ENCODE measurements at regions not wholly inside any gene's neighbourhood (a gene's known extent, or its start where the extent isn't known, plus 50 kb on each side); places are given as distances from the start of the nearest gene placed in this dataset.
"Not testable (repeated sequence)": the region's sequence is repeated elsewhere in the genome, so short reads cannot be mapped to it uniquely, and the experiment has no call there.

GRCh38 chr9:27829621-27830020, 256.3 kb upstream of the C9orf72 start:
- Histone ChIP-seq H3F3A (ENCODE audit: low read depth) (no peaks in the 10 kb centered on the region), H2AFZ (replicated peaks) (no peak overlapping the region)
- no peak for TF ChIP-seq CTCF (IDR thresholded peaks at IDR 0.05)

GRCh38 chr9:27832108-27832507, 258.8 kb upstream of the C9orf72 start:
- H3K27me3 Mint-ChIP-seq (ENCODE audit: insufficient read depth, low read depth) = peaks cover 21% of the 10 kb centered on the region
- DNase-seq (ENCODE audit: low spot score); H3K4me1 Mint-ChIP-seq; H3K9me3 Mint-ChIP-seq; H3K36me3 ChIP-seq; H3K27me3 ChIP-seq; H4K20me1 ChIP-seq (ENCODE audit: low read depth); H3K9ac ChIP-seq; H2AFZ ChIP-seq (replicated peaks); H3K79me2 ChIP-seq (ENCODE audit: low read depth); H3K4me1 ChIP-seq; H3F3A ChIP-seq (ENCODE audit: low read depth); H3K27ac ChIP-seq; H3K27ac Mint-ChIP-seq; H3K4me2 ChIP-seq; H3K36me3 Mint-ChIP-seq; H3K9me3 ChIP-seq (ENCODE audit: low read depth); H3K4me3 ChIP-seq; H3K4me3 Mint-ChIP-seq: not testable (repeated sequence)

More at GRCh38 chr9:27829621-27830020, 256.3 kb upstream of the C9orf72 start:
- H3K36me3 Mint-ChIP-seq = no peaks in the 10 kb centered on the region
- Histone ChIP-seq H3K4me2 (no peak overlapping the region), H3K79me2 (ENCODE audit: low read depth) (no peaks in the 10 kb centered on the region), H3K27me3 (no peaks in the 10 kb centered on the region), H3K4me1 (no peaks in the 10 kb centered on the region), H3K9ac (no peak overlapping the region), H3K36me3 (no peaks in the 10 kb centered on the region), H3K9me3 (ENCODE audit: low read depth) (no peaks in the 10 kb centered on the region), H3K27ac (no peak overlapping the region), H3K4me3 (no peak overlapping the region), H4K20me1 (ENCODE audit: low read depth) (no peaks in the 10 kb centered on the region)
- peaks cover 17% of the 10 kb centered on the region for H3K27me3 Mint-ChIP-seq (ENCODE audit: insufficient read depth, low read depth)
- no peaks in the 10 kb centered on the region for H3K4me1 Mint-ChIP-seq
- no peak for DNase-seq (ENCODE audit: low spot score)
- no peak overlapping the region for H3K27ac Mint-ChIP-seq
- H3K4me3 Mint-ChIP-seq = no peak overlapping the region
- H3K9me3 Mint-ChIP-seq = no peaks in the 10 kb centered on the region

- Histone ChIP-seq H3K4me3 (no peak overlapping the region), H3K27ac (no peak overlapping the region), H3F3A (ENCODE audit: low read depth) (no peaks in the 10 kb centered on the region), H2AFZ (replicated peaks) (no peak overlapping the region), H3K36me3 (no peaks in the 10 kb centered on the region), H4K20me1 (ENCODE audit: low read depth) (no peaks in the 10 kb centered on the region), H3K4me1 (no peaks in the 10 kb centered on the region), H3K9me3 (ENCODE audit: low read depth) (no peaks in the 10 kb centered on the region), H3K9ac (no peak overlapping the region), H3K27me3 (no peaks in the 10 kb centered on the region), H3K79me2 (ENCODE audit: low read depth) (no peaks in the 10 kb centered on the region), H3K4me2 (no peak overlapping the region)
- no peaks in the 10 kb centered on the region for H3K9me3 Mint-ChIP-seq
- no peak overlapping the region for H3K27ac Mint-ChIP-seq
- H3K36me3 Mint-ChIP-seq = no peaks in the 10 kb centered on the region
- peaks cover 16% of the 10 kb centered on the region for H3K27me3 Mint-ChIP-seq (ENCODE audit: insufficient read depth, low read depth)
- no peak overlapping the region for H3K4me3 Mint-ChIP-seq
- DNase-seq (ENCODE audit: low spot score) = no peak
- peaks cover 4% of the 10 kb centered on the region for H3K4me1 Mint-ChIP-seq
- TF ChIP-seq EZH2 (IDR thresholded peaks at IDR 0.05) = no peak
- TF ChIP-seq CTCF (IDR thresholded peaks at IDR 0.05) = no peak
- TF ChIP-seq EZH2phosphoT487 (IDR thresholded peaks at IDR 0.05) = no peak
These were observed 262.0 kb upstream of the C9orf72 start for GRCh38 chr9:27835286-27835685.

GRCh38 chr9:27835746-27836145, 262.5 kb upstream of the C9orf72 start:
- no peak overlapping the region for H2AFZ ChIP-seq (replicated peaks)
- TF ChIP-seq CTCF (IDR thresholded peaks at IDR 0.05) = no peak
- TF ChIP-seq EZH2phosphoT487 (IDR thresholded peaks at IDR 0.05) = no peak
- no peak for TF ChIP-seq EZH2 (IDR thresholded peaks at IDR 0.05)
- no peak overlapping the region for H3K27ac Mint-ChIP-seq
- no peaks in the 10 kb centered on the region for H3K36me3 Mint-ChIP-seq
- peaks cover 4% of the 10 kb centered on the region for H3K4me1 Mint-ChIP-seq
- H3K9me3 ChIP-seq (ENCODE audit: low read depth) = no peaks in the 10 kb centered on the region
- no peaks in the 10 kb centered on the region for H3K27me3 ChIP-seq
- no peak overlapping the region for H3K27ac ChIP-seq
- H4K20me1 ChIP-seq (ENCODE audit: low read depth) = no peaks in the 10 kb centered on the region
- H3K4me3 Mint-ChIP-seq = no peak overlapping the region
- no peaks in the 10 kb centered on the region for H3F3A ChIP-seq (ENCODE audit: low read depth)
- no peak overlapping the region for H3K9ac ChIP-seq
- no peaks in the 10 kb centered on the region for H3K4me1 ChIP-seq
- no peaks in the 10 kb centered on the region for H3K9me3 Mint-ChIP-seq
- H3K36me3 ChIP-seq = no peaks in the 10 kb centered on the region
- H3K4me2 ChIP-seq = no peak overlapping the region
- H3K79me2 ChIP-seq (ENCODE audit: low read depth) = no peaks in the 10 kb centered on the region
- no peak for DNase-seq (ENCODE audit: low spot score)
- H3K4me3 ChIP-seq = no peak overlapping the region
- peaks cover 16% of the 10 kb centered on the region for H3K27me3 Mint-ChIP-seq (ENCODE audit: insufficient read depth, low read depth)

Data from neural progenitor cell (in vitro differentiated cells).